A549 (cell line): ENCODE measurements at regions not wholly inside any gene's neighbourhood (a gene's known extent, or its start where the extent isn't known, plus 50 kb on each side); places are given as distances from the start of the nearest gene placed in this dataset.

ENCODE experiments used
- CHD2 ChIP-seq: fragments of 150-350 bp; IDR thresholded peaks from 2 replicates; pipeline ENCODE4 v1.6.1; 2014; ENCODE audit warnings: low read length; ENCODE audit not compliant: partially characterized antibody
- CTCF ChIP-seq: fragments of >200 bp; sonication (Bioruptor Twin); formaldehyde crosslinking; IDR thresholded peaks from 3 replicates; pipeline ENCODE4 v1.5.1; 2016
- EP300 ChIP-seq, 2 experiments: fragments of >200 bp; sonication (Bioruptor Twin); formaldehyde crosslinking; IDR thresholded peaks; 2 replicates in 1 of 2; 3 replicates in 1 of 2; pipeline ENCODE4 v1.6.1; 2016 to 2017
- FOSL2 ChIP-seq, 2 experiments: fragments of 450-650 bp in 1 of 2; fragments of >200 bp in 1 of 2; sonication (Bioruptor Twin) in 1 of 2; formaldehyde crosslinking; IDR thresholded peaks; 2 replicates each; pipeline versions ENCODE4 v1.5.0 to v1.6.1; 2016 to 2020; ENCODE audit warnings: mild to moderate bottlenecking in 1 of 2, moderate library complexity in 1 of 2
- MAX ChIP-seq: IDR thresholded peaks from 2 replicates; pipeline ENCODE4 v1.6.1; 2012
- MYC ChIP-seq: IDR thresholded peaks from 2 replicates; pipeline ENCODE4 v1.6.1; 2012; ENCODE audit warnings: mild to moderate bottlenecking, inconsistent platforms, low read length, improper control_type of control experiment, borderline replicate concordance
- POLR2A ChIP-seq: IDR thresholded peaks from 2 replicates; pipeline ENCODE4 v1.6.1; 2012; ENCODE audit warnings: mild to moderate bottlenecking, low read length
- REST ChIP-seq: fragments of 200-600 bp; sonication (generic); IDR thresholded peaks from 2 replicates; pipeline ENCODE4 v1.6.1; 2016; ENCODE audit warnings: antibody characterized with exemption, mild to moderate bottlenecking, moderate library complexity
- RFX5 ChIP-seq: fragments of 450-650 bp; IDR thresholded peaks from 2 replicates; pipeline ENCODE4 v1.7.1; 2014; ENCODE audit warnings: antibody characterized with exemption, mild to moderate bottlenecking, moderate library complexity
- TP53 ChIP-seq: fragments of 250-450 bp; sonication (Bioruptor Pico); IDR thresholded peaks from 2 replicates; pipeline ENCODE4 v1.5.0; 2021; ENCODE audit warnings: mild to moderate bottlenecking, moderate library complexity

- no peak for TF ChIP-seq TP53
- no peak for TF ChIP-seq POLR2A
- no peak for TF ChIP-seq CTCF
- TF ChIP-seq MAX = no peak
- no peak for TF ChIP-seq REST
- TF ChIP-seq CHD2 = no peak
- TF ChIP-seq MYC = no peak
- TF ChIP-seq EP300 (IDR thresholded peaks at IDR 0.05) = no peak
- TF ChIP-seq RFX5 = no peak
- no peak for TF ChIP-seq FOSL2 (IDR thresholded peaks at IDR 0.05)
- TF ChIP-seq FOSL2 (CRISPR knock-in tag; IDR thresholded peaks at IDR 0.05) = no peak
Observed at GRCh38 chr1:4120557-4121292, 220.7 kb upstream of the C1orf174 start.
